Endothelial cell of umbilical vein (primary cell): ENCODE measurements at regions not wholly inside any gene's neighbourhood (a gene's known extent, or its start where the extent isn't known, plus 50 kb on each side); places are given as distances from the start of the nearest gene placed in this dataset.

Source experiments
- BruUV-seq: library from RNA; stranded (reverse); fragments of 400-500 nt; replicated peaks from 2 replicates; lab custom pipeline; 2021; lab: Mats Ljungman, UMichigan
- CTCF ChIA-PET: fragments of 300-600, 350-600 bp; sonication (Branson Sonifier 250); formaldehyde crosslinking; loops from one replicate; lab custom pipeline; 2021; ENCODE audit warnings: antibody characterized with exemption, inconsistent platforms; lab: Charles Lee
- POLR2A ChIA-PET: fragments of 300-600, 350-600 bp; sonication (Branson Sonifier 250); formaldehyde crosslinking; loops from one replicate; lab custom pipeline; 2021; ENCODE audit warnings: antibody characterized with exemption, inconsistent platforms; lab: Charles Lee
- DNase-seq: peaks from one replicate; pipeline ENCODE4 v3.0.0-alpha.2; 2011; ENCODE audit warnings: low read depth, low spot score
- FAIRE-seq: peaks from 2 replicates; lab custom pipeline; 2011; peaks lifted over from hg19 to GRCh38; lab: Jason Lieb, UNC
- H2AFZ ChIP-seq: 2 replicates; pipeline ENCODE4 v1.6.0; 2012; ENCODE audit warnings: low read depth, low read length, control low read depth, inconsistent platforms
- H3K27ac ChIP-seq: 2 replicates; pipeline ENCODE4 v1.5.1; 2011; ENCODE audit warnings: low read depth, mild to moderate bottlenecking, control low read depth, low read length, moderate library complexity; ENCODE audit not compliant: insufficient read depth
- H3K27me3 ChIP-seq, 2 experiments: 2 replicates each; pipeline versions ENCODE4 v1.6.0 to v1.6.1; 2011; ENCODE audit warnings: low read length in 2 of 2, mixed read lengths in 1 of 2; ENCODE audit not compliant: control insufficient read depth in 2 of 2, insufficient read depth in 2 of 2
- H3K36me3 ChIP-seq, 2 experiments: 2 replicates in 1 of 2; 3 replicates in 1 of 2; pipeline ENCODE4 v1.5.1; 2011; ENCODE audit warnings: low read length in 2 of 2, mild to moderate bottlenecking in 1 of 2, moderate library complexity in 1 of 2; ENCODE audit not compliant: control insufficient read depth in 2 of 2, insufficient read depth in 2 of 2; ENCODE audit errors: extremely low read depth in 1 of 2
- H3K4me1 ChIP-seq: 3 replicates; pipeline ENCODE4 v1.5.1; 2011; ENCODE audit warnings: mild to moderate bottlenecking, low read length; ENCODE audit not compliant: control insufficient read depth, insufficient read depth; ENCODE audit errors: extremely low read depth
- H3K4me2 ChIP-seq: 2 replicates; pipeline ENCODE4 v1.6.1; 2011; ENCODE audit warnings: low read length, control low read depth, mixed read lengths; ENCODE audit not compliant: insufficient read depth
- H3K4me3 ChIP-seq, 3 experiments: fragments of 200-600 bp in 1 of 3; sonication (generic), shearing (Covaris generic) in 1 of 3; replicated peaks in 1 of 3; 2 replicates each; pipeline ENCODE4 v1.5.1; 2011 to 2016; ENCODE audit warnings: control low read depth in 3 of 3, low read length in 3 of 3, mild to moderate bottlenecking in 2 of 3, inconsistent platforms in 1 of 3, low read depth in 1 of 3, moderate library complexity in 1 of 3; ENCODE audit not compliant: insufficient read depth in 1 of 3
- H3K79me2 ChIP-seq: 2 replicates; pipeline ENCODE4 v1.6.0; 2012; ENCODE audit warnings: low read length, inconsistent platforms; ENCODE audit not compliant: control insufficient read depth, insufficient read depth
- H3K9ac ChIP-seq: replicated peaks from 2 replicates; pipeline ENCODE3; 2011; ENCODE audit warnings: low read length, control low read depth; ENCODE audit not compliant: insufficient read depth; ENCODE audit errors: extremely low read depth
- H3K9me1 ChIP-seq: replicated peaks from 3 replicates; pipeline ENCODE4 v1.6.0; 2011; ENCODE audit warnings: mild to moderate bottlenecking, low read length; ENCODE audit not compliant: control insufficient read depth, insufficient read depth; ENCODE audit errors: extremely low read depth
- H3K9me3 ChIP-seq: replicated peaks from 2 replicates; pipeline ENCODE4 v1.5.1; 2012; ENCODE audit warnings: low read length, inconsistent platforms; ENCODE audit not compliant: control insufficient read depth, insufficient read depth
- H4K20me1 ChIP-seq: replicated peaks from 2 replicates; pipeline ENCODE3; 2011; ENCODE audit warnings: mild to moderate bottlenecking, low read length; ENCODE audit not compliant: control insufficient read depth, insufficient read depth; ENCODE audit errors: extremely low read depth
- CTCF ChIP-seq, 2 donors: IDR thresholded peaks; 1 replicate in 1 of 2; 2 replicates in 1 of 2; pipeline ENCODE4 v1.5.1; 2011; ENCODE audit warnings: low read length in 2 of 2, mild to moderate bottlenecking in 2 of 2, moderate library complexity in 2 of 2, control low read depth in 1 of 2, inconsistent platforms in 1 of 2, low read depth in 1 of 2; ENCODE audit not compliant: insufficient read depth in 1 of 2; ENCODE audit errors: extremely low read depth in 1 of 2
- EZH2 ChIP-seq: IDR thresholded peaks from 2 replicates; pipeline ENCODE4 v1.6.1; 2012; ENCODE audit warnings: borderline replicate concordance, low read depth, mild to moderate bottlenecking, moderate library complexity, low read length, inconsistent platforms; ENCODE audit not compliant: severe bottlenecking
- FOS ChIP-seq: IDR thresholded peaks from 2 replicates; pipeline ENCODE4 v1.6.1; 2011; ENCODE audit warnings: mild to moderate bottlenecking, low read length, moderate library complexity, borderline replicate concordance; ENCODE audit not compliant: insufficient read depth
- GATA2 ChIP-seq: IDR thresholded peaks from 2 replicates; pipeline ENCODE4 v1.7.0; 2011; ENCODE audit warnings: low read depth, mild to moderate bottlenecking, moderate library complexity, mixed read lengths, low read length; ENCODE audit not compliant: insufficient read length, insufficient read depth
- JUN ChIP-seq: IDR thresholded peaks from 2 replicates; pipeline ENCODE4 v1.6.1; 2011; ENCODE audit warnings: borderline replicate concordance, low read depth; ENCODE audit not compliant: insufficient read length, insufficient read depth
- MAX ChIP-seq: IDR thresholded peaks from 2 replicates; pipeline ENCODE4 v1.6.1; 2011; ENCODE audit not compliant: insufficient read depth, insufficient read length
- MYC ChIP-seq: IDR thresholded peaks from one replicate; pipeline ENCODE4 v1.6.1; 2011; ENCODE audit warnings: mild to moderate bottlenecking, low read depth, low read length
- POLR2A ChIP-seq: IDR thresholded peaks from 2 replicates; pipeline ENCODE4 v1.6.1; 2012; ENCODE audit warnings: low read depth, mild to moderate bottlenecking, control low read depth, low read length
- POLR2AphosphoS5 ChIP-seq: IDR thresholded peaks from 2 replicates; pipeline ENCODE4 v1.6.1; 2012; ENCODE audit warnings: low read depth, mild to moderate bottlenecking, control low read depth, low read length, moderate library complexity; ENCODE audit not compliant: insufficient read depth
- dilution Hi-C: fragments of 300-500 bp; cut with MboI; formaldehyde crosslinking; loops from one replicate; pipeline ENCODE4 v1.15.0; 2019; ENCODE audit warnings: low sequenced_read_pairs; ENCODE audit not compliant: extremely low pct_ligation_motif_present
- intact Hi-C: fragments of 100-400 bp; cut with micrococcal nuclease; formaldehyde crosslinking; loops from one replicate; pipeline ENCODE4 v1.10.0; 2022

DNA sequence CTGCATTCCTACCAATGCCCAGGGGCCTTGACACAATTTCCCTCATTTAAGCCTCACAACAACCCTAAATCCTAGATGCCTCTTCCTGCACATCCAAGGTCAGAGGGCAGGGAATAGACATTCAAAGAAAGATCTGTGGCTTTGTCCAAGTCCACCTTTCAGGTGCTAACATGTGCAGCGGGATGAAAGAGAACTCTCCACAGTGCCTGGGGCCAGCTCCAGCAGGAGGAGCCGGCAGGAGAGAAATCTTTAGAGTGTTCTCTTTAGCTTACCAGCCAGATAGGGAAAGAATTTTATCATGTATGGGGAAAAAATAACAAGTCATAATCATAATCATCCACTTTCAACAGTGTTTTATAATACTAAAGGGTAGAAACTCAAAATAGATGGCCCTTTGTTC, 319.7 kb downstream of the MATN1 start:
- Histone ChIP-seq H3K4me2 (no peak overlapping the region), H3K79me2 (no peaks in the 10 kb centered on the region), H3K9ac (no peak overlapping the region), H2AFZ (no peak overlapping the region), H3K36me3 (no peaks in the 10 kb centered on the region), H3K4me3 (no peak overlapping the region), H3K27me3 (no peaks in the 10 kb centered on the region), H3K27ac (no peak overlapping the region), H3K9me3 (no peaks in the 10 kb centered on the region), H4K20me1 (no peaks in the 10 kb centered on the region), H3K9me1 (no peaks in the 10 kb centered on the region), H3K4me1 (no peaks in the 10 kb centered on the region)
- POLR2A ChIA-PET = no interaction called here
- no peak for DNase-seq
- no peak for TF ChIP-seq MAX
- no peak for TF ChIP-seq JUN
- TF ChIP-seq POLR2AphosphoS5 = no peak
- TF ChIP-seq MYC = no peak
- no peak for TF ChIP-seq POLR2A
- TF ChIP-seq FOS = no peak
- no peak for TF ChIP-seq CTCF (IDR thresholded peaks at IDR 0.05; ENCODE audit: extremely low read depth in 1 of 2, insufficient read depth in 1 of 2, low read depth in 1 of 2, low read length in 2 of 2)
- TF ChIP-seq GATA2 = no peak
- no peak for TF ChIP-seq EZH2
- dilution Hi-C loops = no loop called here
- no peak for FAIRE-seq
- CTCF ChIA-PET = interaction anchor here (1.5 kb wide), 1 partner anchor 23 kb away, joined by 3 read pairs; no protein-coding TSS in a partner anchor
- intact Hi-C loops = no loop called here
- no TSS peak for BruUV-seq
